ENCODE measurements at regions not wholly inside any gene's neighbourhood (a gene's known extent, or its start where the extent isn't known, plus 50 kb on each side); places are given as distances from the start of the nearest gene placed in this dataset.
"Not testable (repeated sequence)": the region's sequence is repeated elsewhere in the genome, so short reads cannot be mapped to it uniquely, and the experiment has no call there.

DNA sequence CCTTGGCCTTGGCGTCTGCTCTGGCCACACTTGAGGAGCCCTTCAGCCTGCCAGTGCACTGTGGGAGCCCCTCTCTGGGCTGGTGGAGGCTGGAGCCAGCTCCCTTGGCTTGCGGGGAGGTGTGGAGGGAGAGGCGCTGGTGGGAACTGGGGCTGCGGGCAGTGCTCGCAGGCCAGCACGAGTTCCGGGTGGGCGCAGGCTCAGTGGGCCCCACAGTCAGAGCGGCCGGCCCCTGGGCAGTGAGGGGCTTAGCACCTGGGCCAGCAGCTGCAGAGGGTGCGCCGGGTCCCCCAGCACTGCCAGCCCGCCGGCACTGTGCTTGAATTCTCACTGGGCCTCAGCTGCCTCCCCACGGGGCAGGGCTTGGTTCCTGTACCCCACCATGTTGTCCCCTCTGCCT lies 68.7 kb upstream of the KCNAB1 start:
- no peak for DNase-seq (ENCODE audit: low read depth)
- no peak overlapping the region for H3K4me3 ChIP-seq (ENCODE audit: low read depth, low read length)
- TF ChIP-seq POLR2A (IDR thresholded peaks at IDR 0.05; ENCODE audit: extremely low read depth, insufficient read length) (no peak), MYC (IDR thresholded peaks at IDR 0.05; ENCODE audit: low read depth, low read length) (no peak)
- TF ChIP-seq, protein P1, sequence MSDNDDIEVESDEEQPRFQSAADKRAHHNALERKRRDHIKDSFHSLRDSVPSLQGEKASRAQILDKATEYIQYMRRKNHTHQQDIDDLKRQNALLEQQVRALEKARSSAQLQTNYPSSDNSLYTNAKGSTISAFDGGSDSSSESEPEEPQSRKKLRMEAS (IDR thresholded peaks at IDR 0.05; ENCODE audit: low read depth, low read length), result no peak
- TF ChIP-seq, protein P2, sequence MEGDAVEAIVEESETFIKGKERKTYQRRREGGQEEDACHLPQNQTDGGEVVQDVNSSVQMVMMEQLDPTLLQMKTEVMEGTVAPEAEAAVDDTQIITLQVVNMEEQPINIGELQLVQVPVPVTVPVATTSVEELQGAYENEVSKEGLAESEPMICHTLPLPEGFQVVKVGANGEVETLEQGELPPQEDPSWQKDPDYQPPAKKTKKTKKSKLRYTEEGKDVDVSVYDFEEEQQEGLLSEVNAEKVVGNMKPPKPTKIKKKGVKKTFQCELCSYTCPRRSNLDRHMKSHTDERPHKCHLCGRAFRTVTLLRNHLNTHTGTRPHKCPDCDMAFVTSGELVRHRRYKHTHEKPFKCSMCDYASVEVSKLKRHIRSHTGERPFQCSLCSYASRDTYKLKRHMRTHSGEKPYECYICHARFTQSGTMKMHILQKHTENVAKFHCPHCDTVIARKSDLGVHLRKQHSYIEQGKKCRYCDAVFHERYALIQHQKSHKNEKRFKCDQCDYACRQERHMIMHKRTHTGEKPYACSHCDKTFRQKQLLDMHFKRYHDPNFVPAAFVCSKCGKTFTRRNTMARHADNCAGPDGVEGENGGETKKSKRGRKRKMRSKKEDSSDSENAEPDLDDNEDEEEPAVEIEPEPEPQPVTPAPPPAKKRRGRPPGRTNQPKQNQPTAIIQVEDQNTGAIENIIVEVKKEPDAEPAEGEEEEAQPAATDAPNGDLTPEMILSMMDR (IDR thresholded peaks at IDR 0.05; ENCODE audit: low read depth, low read length), result no peak

DNA sequence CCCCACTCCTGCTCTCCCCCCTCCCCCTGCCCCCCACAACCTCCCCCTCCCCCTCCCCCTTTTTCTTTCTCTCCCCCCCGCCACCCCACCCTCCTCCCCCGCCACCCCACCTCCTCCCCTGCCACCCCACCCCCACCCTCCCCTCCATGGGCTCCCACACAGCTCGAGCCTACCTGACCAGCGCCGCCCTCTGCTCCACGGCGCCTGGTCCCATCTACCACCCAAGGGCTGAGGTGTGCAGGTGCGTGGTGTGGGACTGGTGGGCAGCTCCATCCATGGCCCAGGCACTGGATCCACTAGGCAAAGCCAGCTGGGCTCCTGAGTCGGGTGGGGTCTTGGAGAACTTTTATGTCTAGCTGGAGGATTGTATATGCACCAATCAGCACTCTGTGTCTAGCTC lies 68.3 kb upstream of the KCNAB1 start:
- no peak overlapping the region for H3K4me3 ChIP-seq (ENCODE audit: low read depth, low read length)
- DNase-seq (ENCODE audit: low read depth), result no peak
- TF ChIP-seq MYC (IDR thresholded peaks at IDR 0.05; ENCODE audit: low read depth, low read length), result no peak
- TF ChIP-seq, protein P2 (IDR thresholded peaks at IDR 0.05; ENCODE audit: low read depth, low read length), result no peak
- TF ChIP-seq, protein P1 (IDR thresholded peaks at IDR 0.05; ENCODE audit: low read depth, low read length), result no peak
- no peak for TF ChIP-seq POLR2A (IDR thresholded peaks at IDR 0.05; ENCODE audit: extremely low read depth, insufficient read length)

DNA sequence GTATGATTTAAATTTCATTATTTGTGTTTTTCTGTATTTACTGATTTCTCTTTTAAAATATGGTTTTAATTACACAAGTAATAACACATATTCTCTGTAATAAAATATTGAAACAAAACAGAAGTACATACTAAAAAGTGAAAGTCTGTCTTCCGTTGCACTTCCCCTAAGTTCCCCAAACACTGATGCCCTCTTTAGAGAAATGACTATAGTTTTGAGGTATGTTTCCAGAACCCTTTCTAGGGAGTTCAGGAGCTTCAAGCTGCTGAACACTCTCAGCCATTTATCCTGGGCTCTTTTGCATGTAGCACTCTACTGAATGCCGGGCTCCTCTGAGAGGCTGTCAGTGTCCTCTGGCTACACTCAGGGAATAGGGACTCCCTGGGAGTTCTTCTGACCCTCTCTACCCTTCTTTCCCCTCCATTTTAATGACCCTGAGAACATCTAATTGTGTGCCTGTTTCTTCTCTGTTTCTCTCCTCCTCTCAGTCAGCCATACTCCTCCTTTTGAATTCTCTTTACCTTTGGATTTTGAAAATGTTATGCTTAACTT lies 60.4 kb upstream of the KCNAB1 start:
- no peak for DNase-seq (ENCODE audit: low read depth)
- no peak overlapping the region for H3K4me3 ChIP-seq (ENCODE audit: low read depth, low read length)
- TF ChIP-seq POLR2A (IDR thresholded peaks at IDR 0.05; ENCODE audit: extremely low read depth, insufficient read length), result no peak
- TF ChIP-seq, protein P2 (IDR thresholded peaks at IDR 0.05; ENCODE audit: low read depth, low read length), result no peak
- TF ChIP-seq MYC (IDR thresholded peaks at IDR 0.05; ENCODE audit: low read depth, low read length), result no peak
- TF ChIP-seq, protein P1 (IDR thresholded peaks at IDR 0.05; ENCODE audit: low read depth, low read length), result no peak

DNA sequence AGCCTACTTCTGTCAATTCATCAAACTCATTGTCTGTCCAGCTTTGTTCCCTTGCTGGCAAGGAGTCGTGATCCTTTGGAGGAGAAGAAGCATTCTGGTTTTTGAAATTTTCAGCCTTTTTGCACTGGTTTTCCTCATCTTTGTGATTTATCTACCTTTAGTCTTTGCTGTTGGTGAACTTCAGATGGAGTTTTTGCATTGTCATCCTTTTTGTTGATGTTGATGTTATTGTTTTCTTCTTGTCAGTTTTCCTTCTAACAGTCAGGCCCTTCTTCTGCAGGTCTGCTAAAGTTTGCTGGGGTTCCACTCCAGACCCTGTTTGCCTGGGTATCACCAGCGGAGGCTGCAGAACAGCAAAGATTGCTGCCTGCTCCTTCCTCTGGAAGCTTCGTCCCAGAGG lies 52.2 kb upstream of the KCNAB1 start:
- H3K4me3 ChIP-seq (ENCODE audit: low read depth, low read length); DNase-seq (ENCODE audit: low read depth): not testable (repeated sequence)

DNA sequence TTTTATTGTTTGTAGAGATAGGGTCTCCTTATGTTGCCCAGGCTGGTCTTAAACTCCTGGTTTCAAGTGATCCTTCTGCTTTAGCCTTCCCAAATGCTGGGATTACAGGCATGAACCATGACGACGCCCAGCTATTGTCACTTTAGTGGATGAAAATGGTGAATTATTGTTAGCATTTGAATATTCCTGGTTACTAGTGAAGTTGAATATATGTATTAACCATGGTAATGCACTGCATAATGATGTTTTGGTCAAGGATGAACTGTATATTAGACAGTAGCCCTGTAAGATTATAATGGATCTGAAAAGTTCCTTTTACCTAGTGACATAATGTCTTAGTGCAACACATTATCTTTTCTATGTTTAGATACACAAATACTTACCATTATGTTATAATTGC lies 50.4 kb upstream of the KCNAB1 start:
- H3K4me3 ChIP-seq (ENCODE audit: low read depth, low read length), result no peak overlapping the region
- DNase-seq (ENCODE audit: low read depth), result no peak
- TF ChIP-seq, protein P1 (IDR thresholded peaks at IDR 0.05; ENCODE audit: low read depth, low read length), result no peak
- TF ChIP-seq POLR2A (IDR thresholded peaks at IDR 0.05; ENCODE audit: extremely low read depth, insufficient read length), result no peak
- TF ChIP-seq MYC (IDR thresholded peaks at IDR 0.05; ENCODE audit: low read depth, low read length), result no peak
- TF ChIP-seq, protein P2 (IDR thresholded peaks at IDR 0.05; ENCODE audit: low read depth, low read length), result no peak
